ENCODE measurements at regions not wholly inside any gene's neighbourhood (a gene's known extent, or its start where the extent isn't known, plus 50 kb on each side); places are given as distances from the start of the nearest gene placed in this dataset.

GRCh38 chr15:93362821-93363220 lies 273.8 kb upstream of the RGMA start:
- TF ChIP-seq TCF4 (CRISPR knock-in tag; IDR thresholded peaks at IDR 0.05; ENCODE audit: borderline replicate concordance) (no peak), SNAI2 (CRISPR knock-in tag; IDR thresholded peaks at IDR 0.05) (no peak), ZNF70 (CRISPR knock-in tag; IDR thresholded peaks at IDR 0.05) (no peak), ZFP3 (CRISPR knock-in tag; IDR thresholded peaks at IDR 0.05) (no peak), ISL1 (CRISPR knock-in tag; IDR thresholded peaks at IDR 0.05) (no peak), ARNTL (CRISPR knock-in tag; IDR thresholded peaks at IDR 0.05; ENCODE audit: borderline replicate concordance, low read depth) (no peak), ESRRG (CRISPR knock-in tag; IDR thresholded peaks at IDR 0.05) (no peak), GLIS3 (CRISPR knock-in tag; IDR thresholded peaks at IDR 0.05) (no peak), ZC3H10 (CRISPR knock-in tag; IDR thresholded peaks at IDR 0.05) (no peak), ZNF8 (CRISPR knock-in tag; IDR thresholded peaks at IDR 0.05) (no peak), ZFP30 (CRISPR knock-in tag; IDR thresholded peaks at IDR 0.05) (no peak), ZNF565 (CRISPR knock-in tag; conservative IDR thresholded peaks at IDR 0.05; ENCODE audit: low read depth) (no peak)
- TF ChIP-seq, protein P1, sequence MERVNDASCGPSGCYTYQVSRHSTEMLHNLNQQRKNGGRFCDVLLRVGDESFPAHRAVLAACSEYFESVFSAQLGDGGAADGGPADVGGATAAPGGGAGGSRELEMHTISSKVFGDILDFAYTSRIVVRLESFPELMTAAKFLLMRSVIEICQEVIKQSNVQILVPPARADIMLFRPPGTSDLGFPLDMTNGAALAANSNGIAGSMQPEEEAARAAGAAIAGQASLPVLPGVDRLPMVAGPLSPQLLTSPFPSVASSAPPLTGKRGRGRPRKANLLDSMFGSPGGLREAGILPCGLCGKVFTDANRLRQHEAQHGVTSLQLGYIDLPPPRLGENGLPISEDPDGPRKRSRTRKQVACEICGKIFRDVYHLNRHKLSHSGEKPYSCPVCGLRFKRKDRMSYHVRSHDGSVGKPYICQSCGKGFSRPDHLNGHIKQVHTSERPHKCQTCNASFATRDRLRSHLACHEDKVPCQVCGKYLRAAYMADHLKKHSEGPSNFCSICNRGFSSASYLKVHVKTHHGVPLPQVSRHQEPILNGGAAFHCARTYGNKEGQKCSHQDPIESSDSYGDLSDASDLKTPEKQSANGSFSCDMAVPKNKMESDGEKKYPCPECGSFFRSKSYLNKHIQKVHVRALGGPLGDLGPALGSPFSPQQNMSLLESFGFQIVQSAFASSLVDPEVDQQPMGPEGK (CRISPR knock-in tag; IDR thresholded peaks at IDR 0.05; ENCODE audit: borderline replicate concordance), result no peak
- TF ChIP-seq, protein P2, sequence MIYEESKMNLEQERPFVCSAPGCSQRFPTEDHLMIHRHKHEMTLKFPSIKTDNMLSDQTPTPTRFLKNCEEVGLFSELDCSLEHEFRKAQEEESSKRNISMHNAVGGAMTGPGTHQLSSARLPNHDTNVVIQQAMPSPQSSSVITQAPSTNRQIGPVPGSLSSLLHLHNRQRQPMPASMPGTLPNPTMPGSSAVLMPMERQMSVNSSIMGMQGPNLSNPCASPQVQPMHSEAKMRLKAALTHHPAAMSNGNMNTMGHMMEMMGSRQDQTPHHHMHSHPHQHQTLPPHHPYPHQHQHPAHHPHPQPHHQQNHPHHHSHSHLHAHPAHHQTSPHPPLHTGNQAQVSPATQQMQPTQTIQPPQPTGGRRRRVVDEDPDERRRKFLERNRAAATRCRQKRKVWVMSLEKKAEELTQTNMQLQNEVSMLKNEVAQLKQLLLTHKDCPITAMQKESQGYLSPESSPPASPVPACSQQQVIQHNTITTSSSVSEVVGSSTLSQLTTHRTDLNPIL (CRISPR knock-in tag; IDR thresholded peaks at IDR 0.05; ENCODE audit: low read depth), result no peak
